ES-I3 (cell line): ENCODE measurements at regions not wholly inside any gene's neighbourhood (a gene's known extent, or its start where the extent isn't known, plus 50 kb on each side); places are given as distances from the start of the nearest gene placed in this dataset.

ENCODE experiments used
- H3K36me3 ChIP-seq: 2 replicates; pipeline ENCODE4 v1.6.1; 2013; ENCODE audit warnings: mild to moderate bottlenecking, low read length, control low read depth, moderate library complexity; ENCODE audit not compliant: insufficient read depth
- H3K4me1 ChIP-seq: 2 replicates; pipeline ENCODE4 v1.6.1; 2013; ENCODE audit warnings: mild to moderate bottlenecking, control low read depth, low read length; ENCODE audit not compliant: insufficient read depth
- H3K9ac ChIP-seq: 2 replicates; pipeline ENCODE4 v1.6.1; 2013; ENCODE audit warnings: low read depth, mild to moderate bottlenecking, low read length, moderate library complexity
- H3K9me3 ChIP-seq: 2 replicates; pipeline ENCODE4 v1.6.1; 2013; ENCODE audit warnings: mild to moderate bottlenecking, low read length, moderate library complexity; ENCODE audit not compliant: control insufficient read depth, insufficient read depth

DNA sequence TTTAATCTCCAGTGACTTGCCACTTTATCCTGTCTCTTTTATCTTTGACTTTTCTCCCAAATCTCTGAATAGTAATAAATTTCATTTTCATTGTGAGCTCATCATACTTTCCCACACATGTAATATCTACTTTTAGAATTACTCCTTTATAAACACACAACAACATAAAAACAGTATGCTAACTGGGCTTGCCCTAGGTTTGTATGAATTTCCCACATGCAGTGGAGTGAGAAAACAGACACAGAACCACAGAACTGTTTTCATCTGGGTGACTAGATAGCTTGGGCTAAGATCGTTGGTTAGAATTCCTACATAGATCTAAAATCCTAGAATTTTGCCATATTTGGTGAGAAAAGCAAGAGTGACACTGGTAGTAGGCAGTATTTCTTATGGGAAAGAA is 409.5 kb downstream of the SPRY1 start:
- no peaks in the 10 kb centered on the region for H3K9me3 ChIP-seq
- no peaks in the 10 kb centered on the region for H3K36me3 ChIP-seq
- H3K4me1 ChIP-seq, result no peaks in the 10 kb centered on the region
- no peak overlapping the region for H3K9ac ChIP-seq

- Histone ChIP-seq H3K36me3 (no peaks in the 10 kb centered on the region), H3K9ac (no peak overlapping the region), H3K4me1 (no peaks in the 10 kb centered on the region), H3K9me3 (no peaks in the 10 kb centered on the region)
Measured at GRCh38 chr4:123807187-123807586, 410.6 kb downstream of the SPRY1 start.

DNA sequence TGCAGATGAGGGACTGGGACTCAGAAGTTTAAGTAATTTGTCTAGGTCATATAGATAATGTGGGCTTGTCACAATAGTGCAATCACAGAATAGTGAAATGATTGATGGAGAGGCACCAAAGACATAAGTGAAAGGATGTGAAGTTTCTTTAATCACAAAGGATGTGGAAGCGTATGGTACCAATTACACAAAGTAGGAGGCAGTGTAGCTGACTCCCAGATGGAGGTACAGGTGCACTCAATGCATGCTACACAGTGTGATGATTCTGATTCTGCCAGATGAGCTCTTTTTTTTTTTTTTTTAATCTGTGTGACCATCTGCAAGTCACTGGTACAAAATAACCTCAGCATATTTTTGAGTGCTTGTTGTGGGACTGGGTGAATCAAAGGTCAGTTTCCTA is 411.3 kb downstream of the SPRY1 start:
- no peak overlapping the region for H3K9ac ChIP-seq
- H3K9me3 ChIP-seq, result no peaks in the 10 kb centered on the region
- H3K4me1 ChIP-seq, result no peaks in the 10 kb centered on the region

GRCh38 chr4:123809864-123810263 is 413.3 kb downstream of the SPRY1 start:
- H3K9me3 ChIP-seq, result no peaks in the 10 kb centered on the region
- no peaks in the 10 kb centered on the region for H3K36me3 ChIP-seq
- no peak overlapping the region for H3K9ac ChIP-seq
- no peaks in the 10 kb centered on the region for H3K4me1 ChIP-seq

More for the DNA sequence above, 411.3 kb downstream of the SPRY1 start:
- H3K36me3 ChIP-seq, result no peaks in the 10 kb centered on the region

DNA sequence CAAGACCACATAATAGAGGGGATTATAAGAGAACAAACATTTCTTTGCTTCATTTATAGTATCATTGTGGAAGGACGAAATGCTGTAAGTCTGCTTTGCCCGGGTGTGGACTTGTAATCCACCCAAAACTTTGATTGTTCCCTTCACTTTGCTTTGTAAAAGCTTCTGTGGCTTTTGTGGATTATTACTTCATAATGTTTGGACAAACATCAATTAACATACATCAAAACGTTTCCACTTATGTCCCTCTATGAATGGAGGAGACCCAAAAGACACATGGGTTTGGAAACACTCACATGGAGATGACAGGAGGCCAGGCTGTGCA is 415.4 kb downstream of the SPRY1 start:
- no peaks in the 10 kb centered on the region for H3K4me1 ChIP-seq
- H3K9ac ChIP-seq, result no peak overlapping the region
- no peaks in the 10 kb centered on the region for H3K36me3 ChIP-seq
- no peaks in the 10 kb centered on the region for H3K9me3 ChIP-seq

DNA sequence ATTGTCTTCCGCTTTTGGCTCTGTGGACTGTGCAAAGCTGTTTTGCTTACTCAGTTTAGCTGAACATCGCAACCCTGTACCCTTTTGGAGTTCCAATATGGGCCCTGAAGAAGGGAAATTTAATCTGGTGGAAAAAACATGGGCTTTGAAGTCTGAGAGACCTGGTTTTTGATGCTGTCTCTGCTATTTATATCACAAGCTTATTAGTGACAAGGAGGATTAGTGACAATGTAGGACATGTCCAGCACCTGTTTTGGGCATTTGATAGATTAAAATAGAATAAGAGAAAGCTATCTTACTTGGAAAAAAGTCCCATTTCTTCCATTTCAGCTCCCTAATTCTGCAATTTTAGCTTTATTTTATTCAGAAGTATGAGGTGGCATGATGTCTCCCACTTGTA is 417.3 kb downstream of the SPRY1 start:
- H3K9ac ChIP-seq, result no peak overlapping the region
- no peaks in the 10 kb centered on the region for H3K9me3 ChIP-seq
- H3K4me1 ChIP-seq, result no peaks in the 10 kb centered on the region
- H3K36me3 ChIP-seq, result no peaks in the 10 kb centered on the region

GRCh38 chr4:123816462-123816861 is 419.9 kb downstream of the SPRY1 start:
- H3K36me3 ChIP-seq, result no peaks in the 10 kb centered on the region
- no peaks in the 10 kb centered on the region for H3K9me3 ChIP-seq
- H3K4me1 ChIP-seq, result no peaks in the 10 kb centered on the region
- H3K9ac ChIP-seq, result no peak overlapping the region

DNA sequence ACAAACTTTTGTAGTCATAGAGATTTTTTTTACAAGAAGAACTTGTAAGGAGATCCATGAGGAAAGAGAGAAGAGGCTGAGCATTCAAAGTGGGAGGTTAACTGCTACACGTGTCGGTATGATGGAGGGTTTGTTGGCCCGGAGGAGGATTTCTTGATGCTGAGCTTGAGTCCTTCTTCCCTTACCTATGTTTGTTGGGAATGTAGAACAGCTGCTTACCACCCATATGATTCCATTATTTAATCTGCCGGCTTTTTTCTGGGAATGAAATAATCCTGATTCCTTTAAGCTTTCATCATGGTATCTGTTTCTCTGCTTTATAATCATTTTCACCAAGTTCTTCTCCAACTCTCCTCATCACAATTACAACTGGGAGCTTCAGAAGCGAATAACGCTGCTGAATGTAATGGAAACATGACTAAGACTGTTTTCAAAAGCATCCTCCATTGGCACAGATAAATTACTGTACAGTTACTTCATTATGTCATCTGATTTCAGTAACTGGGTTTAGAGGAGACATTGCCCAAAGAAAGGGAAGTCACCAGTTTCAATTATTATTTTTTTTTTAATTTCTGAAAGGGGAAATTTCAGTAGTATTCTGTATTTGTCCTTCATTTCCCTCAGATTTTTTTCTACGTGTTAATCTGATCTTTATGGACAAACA is 420.6 kb downstream of the SPRY1 start:
- H3K9ac ChIP-seq, result no peak overlapping the region
- no peaks in the 10 kb centered on the region for H3K4me1 ChIP-seq
- no peaks in the 10 kb centered on the region for H3K9me3 ChIP-seq
- no peaks in the 10 kb centered on the region for H3K36me3 ChIP-seq

DNA sequence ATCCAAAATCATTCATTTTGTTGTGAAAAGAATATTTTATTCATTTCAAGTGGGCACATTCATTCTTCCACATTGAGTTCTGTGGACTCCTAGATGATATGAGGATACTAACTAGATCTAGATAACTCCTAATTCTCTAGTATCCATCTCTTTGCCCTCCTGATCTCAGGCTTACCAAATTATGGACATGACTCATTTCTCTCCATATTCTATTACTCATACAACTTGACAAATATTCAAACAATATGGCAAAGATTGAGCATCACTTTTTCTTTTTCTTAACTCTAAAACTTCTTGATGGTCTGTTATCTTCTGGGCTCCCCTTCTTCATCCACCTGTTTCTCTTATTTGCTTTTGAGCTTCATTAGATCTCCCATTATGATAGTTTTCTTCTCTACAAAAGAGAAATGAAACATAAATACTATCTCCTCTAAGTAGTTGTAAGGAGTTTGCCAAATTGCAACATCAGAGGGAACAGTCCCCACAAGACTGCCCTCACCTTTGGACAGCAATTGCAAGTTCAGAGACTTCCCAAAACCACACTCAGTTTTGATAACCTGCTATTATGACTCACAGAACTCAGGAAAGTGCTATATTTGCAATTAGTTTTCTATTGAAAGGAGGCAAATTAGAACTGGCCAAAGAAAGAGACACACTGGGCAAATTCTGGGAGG is 422.9 kb downstream of the SPRY1 start:
- Histone ChIP-seq H3K9ac (no peak overlapping the region), H3K36me3 (no peaks in the 10 kb centered on the region), H3K9me3 (no peaks in the 10 kb centered on the region), H3K4me1 (no peaks in the 10 kb centered on the region)

DNA sequence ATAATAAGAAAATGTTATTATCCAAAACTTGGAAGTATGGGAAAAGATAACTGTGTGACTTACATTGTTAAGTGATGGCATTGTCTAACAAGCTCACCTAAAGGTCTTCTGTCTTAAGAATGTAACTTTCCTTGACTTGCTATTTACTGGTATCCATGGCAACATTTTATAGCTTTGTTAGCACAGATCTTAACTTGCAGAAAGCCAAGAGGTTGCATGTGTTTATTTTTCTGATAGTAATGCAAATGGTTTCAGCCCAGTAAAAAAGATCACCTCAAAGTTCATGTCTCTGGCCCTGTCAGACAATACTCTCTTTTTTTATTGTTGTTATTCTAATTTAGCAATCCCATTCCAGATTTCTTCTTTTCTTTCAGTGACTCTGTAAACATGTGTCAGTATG is 425.3 kb downstream of the SPRY1 start:
- Histone ChIP-seq H3K9ac (no peak overlapping the region), H3K4me1 (no peaks in the 10 kb centered on the region)

GRCh38 chr4:123822353-123822752 is 425.8 kb downstream of the SPRY1 start:
- Histone ChIP-seq H3K9ac (no peak overlapping the region), H3K4me1 (no peaks in the 10 kb centered on the region), H3K36me3 (no peaks in the 10 kb centered on the region), H3K9me3 (no peaks in the 10 kb centered on the region)

More for the DNA sequence above, 425.3 kb downstream of the SPRY1 start:
- Histone ChIP-seq H3K36me3 (no peaks in the 10 kb centered on the region), H3K9me3 (no peaks in the 10 kb centered on the region)

DNA sequence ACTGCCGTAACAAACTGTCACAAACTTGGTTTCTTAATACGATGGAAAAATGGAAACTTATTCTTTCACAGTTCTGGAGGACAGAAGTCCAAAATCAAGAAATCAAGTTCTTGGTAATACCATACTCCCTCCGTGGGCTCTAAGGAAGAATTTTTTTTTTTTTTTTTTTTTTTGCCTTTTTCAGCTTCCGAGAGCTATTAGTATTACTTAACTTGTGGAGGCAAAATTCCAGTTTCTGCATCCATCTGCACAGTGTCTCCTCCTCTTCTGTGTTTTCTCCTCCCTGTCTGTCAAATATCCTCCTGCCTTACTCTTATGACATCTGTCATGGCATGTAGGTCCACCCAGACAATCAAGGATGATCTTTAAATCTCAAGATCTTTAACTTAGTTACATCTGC is 426.6 kb downstream of the SPRY1 start:
- no peaks in the 10 kb centered on the region for H3K9me3 ChIP-seq
- H3K36me3 ChIP-seq, result no peaks in the 10 kb centered on the region
- no peaks in the 10 kb centered on the region for H3K4me1 ChIP-seq
- no peak overlapping the region for H3K9ac ChIP-seq

GRCh38 chr4:123824524-123824923 is 427.9 kb downstream of the SPRY1 start:
- H3K9ac ChIP-seq, result no peak overlapping the region
- no peaks in the 10 kb centered on the region for H3K36me3 ChIP-seq
- no peaks in the 10 kb centered on the region for H3K4me1 ChIP-seq
- no peaks in the 10 kb centered on the region for H3K9me3 ChIP-seq

DNA sequence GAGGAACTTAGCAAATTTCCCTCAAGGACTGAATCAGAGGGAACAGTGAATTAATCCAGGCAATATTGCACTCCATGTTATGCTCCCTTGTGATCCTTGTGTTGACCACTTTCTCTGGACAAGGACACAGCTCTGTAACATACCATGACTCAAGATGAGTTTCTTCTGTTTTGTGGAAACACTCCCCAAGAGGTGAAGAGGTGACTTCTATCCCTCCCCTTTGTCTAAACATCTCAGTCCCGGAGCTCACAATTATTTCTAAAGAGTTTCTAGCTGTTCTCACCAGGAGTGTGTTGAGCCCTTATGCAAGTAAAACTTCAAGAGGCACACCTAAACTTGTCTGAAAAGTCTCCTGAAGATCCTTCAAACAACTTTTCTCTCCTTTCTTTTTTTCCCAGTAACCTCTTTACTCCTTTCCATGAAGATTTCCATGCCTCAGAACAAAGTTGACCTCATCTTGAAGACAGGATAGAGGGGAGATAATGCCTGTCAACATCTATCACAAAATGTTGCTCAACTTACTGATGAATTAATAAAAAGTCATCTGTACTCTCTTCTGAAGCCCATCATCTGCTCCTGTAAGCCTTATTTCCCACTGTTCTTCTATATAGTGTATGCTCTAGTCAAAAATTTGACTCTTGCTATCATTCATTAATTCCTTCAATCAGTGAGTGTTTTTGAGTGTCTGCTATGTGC is 429.1 kb downstream of the SPRY1 start:
- H3K4me1 ChIP-seq, result no peaks in the 10 kb centered on the region
- H3K9me3 ChIP-seq, result no peaks in the 10 kb centered on the region
- H3K9ac ChIP-seq, result no peak overlapping the region
- no peaks in the 10 kb centered on the region for H3K36me3 ChIP-seq

DNA sequence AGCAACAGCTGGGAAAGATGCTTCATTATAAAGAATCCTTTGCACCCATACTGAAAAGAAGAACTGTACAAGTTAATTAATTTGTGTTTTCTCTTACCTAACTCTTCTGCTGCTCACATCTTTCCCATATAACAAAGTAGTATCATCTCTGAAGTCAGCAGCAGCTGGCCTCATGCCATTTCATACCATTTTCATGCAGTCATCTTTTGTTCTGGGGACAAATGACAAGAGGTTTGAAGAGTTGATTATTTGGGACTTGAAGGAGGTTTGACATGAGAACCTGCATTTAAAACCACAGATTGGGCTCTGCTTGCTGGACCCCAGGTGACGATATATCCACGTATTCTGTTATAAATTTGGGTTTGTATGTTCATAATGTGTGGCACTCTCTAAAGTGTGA is 430.3 kb downstream of the SPRY1 start:
- Histone ChIP-seq H3K4me1 (no peaks in the 10 kb centered on the region), H3K9me3 (no peaks in the 10 kb centered on the region), H3K9ac (no peak overlapping the region), H3K36me3 (no peaks in the 10 kb centered on the region)
